ENCODE measurements at regions not wholly inside any gene's neighbourhood (a gene's known extent, or its start where the extent isn't known, plus 50 kb on each side); places are given as distances from the start of the nearest gene placed in this dataset.
A peak's percentile ranks its signal among the peaks of the same experiment; 100 is the strongest.
"Not testable (repeated sequence)": the region's sequence is repeated elsewhere in the genome, so short reads cannot be mapped to it uniquely, and the experiment has no call there.

GRCh38 chr7:101754424-101755159 lies 62.8 kb upstream of the CUX1 start:
- no peaks in the 10 kb centered on the region for H3K27me3 ChIP-seq

GRCh38 chr7:101757879-101758278 lies 59.5 kb upstream of the CUX1 start:
- Histone ChIP-seq H3K27me3 (no peaks in the 10 kb centered on the region), H3K9ac (no peak overlapping the region), H3K4me3 (no peak overlapping the region), H3K9me3 (replicated peaks in 1 of 11) (no peaks in the 10 kb centered on the region), H3K36me3 (no peaks in the 10 kb centered on the region), H3K4me1 (peaks cover 7 to 23% (median 14%) of the 10 kb centered on the region in 10 experiments), H3K27ac (no peak overlapping the region), H4K20me1 (no peaks in the 10 kb centered on the region), H3K4me2 (no peak overlapping the region)
- TF ChIP-seq Cebpa-rat (IDR thresholded peaks at IDR 0.05): no peak

More at GRCh38 chr7:101754424-101755159, 62.8 kb upstream of the CUX1 start:
- peak overlapping the region in 8 of 11 experiments; percentile 3 to 57 (median 37); a peak in 13 of 22 replicates for H3K27ac ChIP-seq
- H3K4me3 ChIP-seq: peak overlapping the region; percentile 30 to 64 (median 46); a peak in 18 of 20 replicates
- peak overlapping the region; percentile 39 to 65 (median 59); a peak in 21 of 22 replicates for H3K9ac ChIP-seq
- H3K9me3 ChIP-seq (replicated peaks in 1 of 11): no peaks in the 10 kb centered on the region
- H3K4me2 ChIP-seq: peak overlapping the region; percentile 57 to 83 (median 71)
- H4K20me1 ChIP-seq: no peaks in the 10 kb centered on the region
- no peaks in the 10 kb centered on the region for H3K36me3 ChIP-seq
- H3K4me1 ChIP-seq: peaks cover 7 to 23% (median 14%) of the 10 kb centered on the region in 10 experiments
- no peak for TF ChIP-seq Cebpa-rat (IDR thresholded peaks at IDR 0.05)

GRCh38 chr7:101758519-101758918 lies 58.9 kb upstream of the CUX1 start:
- not testable (repeated sequence) for H3K36me3 ChIP-seq; H3K4me3 ChIP-seq; H4K20me1 ChIP-seq; H3K27ac ChIP-seq; H3K4me2 ChIP-seq; H3K9ac ChIP-seq; H3K9me3 ChIP-seq (replicated peaks in 1 of 11); H3K27me3 ChIP-seq
- peaks cover 7 to 20% (median 14%) of the 10 kb centered on the region in 10 experiments for H3K4me1 ChIP-seq

- peaks cover 0 to 8% (median 5%) of the 10 kb centered on the region in 10 experiments; a peak in 10 of 20 replicates for H3K4me1 ChIP-seq
- no peak overlapping the region for H3K9ac ChIP-seq
- no peaks in the 10 kb centered on the region for H4K20me1 ChIP-seq
- H3K4me2 ChIP-seq: peak overlapping the region in 4 of 11 experiments; percentile 6 to 30 (median 15); a peak in 5 of 22 replicates
- H3K27me3 ChIP-seq: no peaks in the 10 kb centered on the region
- H3K27ac ChIP-seq: no peak overlapping the region
- H3K4me3 ChIP-seq: no peak overlapping the region
- no peaks in the 10 kb centered on the region for H3K9me3 ChIP-seq (replicated peaks in 1 of 11)
- no peak for TF ChIP-seq Cebpa-rat (IDR thresholded peaks at IDR 0.05)
- H3K36me3 ChIP-seq: no peaks in the 10 kb centered on the region
Measured at GRCh38 chr7:101764221-101764620, 53.2 kb upstream of the CUX1 start.

GRCh38 chr7:101767544-101767943 lies 49.9 kb upstream of the CUX1 start:
- TF ChIP-seq Cebpa-rat (IDR thresholded peaks at IDR 0.05): no peak
- H3K9ac ChIP-seq: no peak overlapping the region
- H3K27me3 ChIP-seq: no peaks in the 10 kb centered on the region

More at GRCh38 chr7:101767544-101767943, 49.9 kb upstream of the CUX1 start:
- Histone ChIP-seq H3K9me3 (replicated peaks in 1 of 11) (no peaks in the 10 kb centered on the region), H4K20me1 (no peaks in the 10 kb centered on the region), H3K4me1 (peaks cover under 1 to 9% (median 5%) of the 10 kb centered on the region in 10 experiments; a peak in 16 of 20 replicates), H3K4me2 (no peak overlapping the region), H3K27ac (no peak overlapping the region), H3K36me3 (no peaks in the 10 kb centered on the region), H3K4me3 (no peak overlapping the region)
